CD4-positive, alpha-beta memory T cell (primary cell): ENCODE measurements at regions not wholly inside any gene's neighbourhood (a gene's known extent, or its start where the extent isn't known, plus 50 kb on each side); places are given as distances from the start of the nearest gene placed in this dataset.

Experiments used
- CTCF ChIA-PET: fragments of 350-600 bp; sonication (Branson Sonifier 250); formaldehyde crosslinking; loops from one replicate; lab custom pipeline; 2021; ENCODE audit warnings: inconsistent platforms; ENCODE audit not compliant: partially characterized antibody; lab: Charles Lee
- POLR2A ChIA-PET: fragments of 350-600 bp; sonication (Branson Sonifier 250); formaldehyde crosslinking; loops from one replicate; lab custom pipeline; 2021; ENCODE audit not compliant: partially characterized antibody; lab: Charles Lee
- DNase-seq, 5 donors: peaks; one replicate each; pipeline versions ENCODE4 v3.0.0 to v3.0.0-alpha.2; 2020 to 2022; ENCODE audit warnings: mixed read lengths in 1 of 5
- H3K27ac ChIP-seq: one replicate; pipeline ENCODE4 v1.7.0; 2013; ENCODE audit warnings: low read depth, low read length
- H3K27me3 ChIP-seq: 2 replicates; pipeline ENCODE4 v1.7.0; 2013; ENCODE audit warnings: mild to moderate bottlenecking, low read length, moderate library complexity; ENCODE audit not compliant: insufficient read depth
- H3K36me3 ChIP-seq: 2 replicates; pipeline ENCODE4 v1.7.0; 2013; ENCODE audit warnings: mild to moderate bottlenecking, low read length, moderate library complexity; ENCODE audit not compliant: insufficient read depth
- H3K4me1 ChIP-seq: 2 replicates; pipeline ENCODE4 v1.7.0; 2013; ENCODE audit warnings: mild to moderate bottlenecking, low read length, moderate library complexity; ENCODE audit not compliant: insufficient read depth
- H3K4me3 ChIP-seq, 2 donors: one replicate each; pipeline ENCODE4 v1.7.0; 2013; ENCODE audit warnings: low read length in 2 of 2, mild to moderate bottlenecking in 1 of 2
- H3K9me3 ChIP-seq, 2 donors: one replicate each; pipeline ENCODE4 v1.7.0; 2013; ENCODE audit warnings: low read length in 2 of 2, control low read depth in 1 of 2; ENCODE audit not compliant: control insufficient read depth in 1 of 2
- H3K27ac Mint-ChIP-seq, 7 donors: one replicate each; pipeline ENCODE4 v1.8.0; 2020 to 2021; ENCODE audit warnings: mixed read lengths in 7 of 7, mild to moderate bottlenecking in 6 of 7, inconsistent platforms in 3 of 7, moderate library complexity in 3 of 7
- H3K27me3 Mint-ChIP-seq, 2 donors: one replicate each; pipeline ENCODE4 v1.8.0; 2020 to 2021; ENCODE audit warnings: mixed read lengths in 2 of 2
- H3K36me3 Mint-ChIP-seq, 2 donors: one replicate each; pipeline ENCODE4 v1.8.0; 2020 to 2021; ENCODE audit warnings: mixed read lengths in 2 of 2, inconsistent platforms in 1 of 2, mild to moderate bottlenecking in 1 of 2
- H3K4me1 Mint-ChIP-seq, 4 donors: one replicate each; pipeline ENCODE4 v1.8.0; 2020 to 2021; ENCODE audit warnings: mixed read lengths in 4 of 4, mild to moderate bottlenecking in 1 of 4
- H3K4me3 Mint-ChIP-seq, 8 donors: one replicate each; pipeline ENCODE4 v1.8.0; 2020 to 2021; ENCODE audit warnings: mixed read lengths in 8 of 8, mild to moderate bottlenecking in 7 of 8, moderate library complexity in 6 of 8, inconsistent platforms in 3 of 8
- H3K9me3 Mint-ChIP-seq, 8 donors: one replicate each; pipeline ENCODE4 v1.8.0; 2020 to 2021; ENCODE audit warnings: mixed read lengths in 8 of 8, mild to moderate bottlenecking in 5 of 8, inconsistent platforms in 3 of 8, moderate library complexity in 1 of 8
- intact Hi-C: fragments of 100-400 bp; cut with micrococcal nuclease; formaldehyde crosslinking; loops from one replicate; pipeline ENCODE4 v1.15.1; 2023

DNA sequence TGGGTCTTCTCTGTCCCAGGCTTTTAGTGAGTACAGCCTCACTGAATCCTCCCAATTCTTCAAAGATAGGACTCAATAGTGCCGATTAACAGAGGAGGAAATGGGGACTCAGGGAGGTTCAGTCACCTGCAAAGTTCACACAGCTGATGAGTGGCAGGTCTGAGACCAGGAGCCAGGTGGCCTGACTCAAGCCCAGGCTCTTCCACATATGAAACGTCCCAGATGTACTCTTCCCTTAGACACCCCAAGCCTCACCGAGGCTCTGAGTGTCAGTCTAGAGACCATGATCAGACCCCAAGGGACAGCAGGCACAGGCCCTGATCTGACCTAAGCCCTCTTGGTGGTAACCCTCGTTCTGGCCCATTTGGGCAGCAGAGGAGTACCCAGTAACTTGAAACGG, 115.2 kb downstream of the INHBB start:
- no peak overlapping the region for H3K27ac Mint-ChIP-seq
- peaks cover 0 to 3% of the 10 kb centered on the region in 2 donors for H3K36me3 Mint-ChIP-seq
- peaks cover 0 to 3% of the 10 kb centered on the region in 2 donors for H3K27me3 Mint-ChIP-seq
- H3K9me3 Mint-ChIP-seq = peaks cover 8 to 35% (median 19%) of the 10 kb centered on the region in 8 donors
- Histone ChIP-seq H3K36me3 (no peaks in the 10 kb centered on the region), H3K27me3 (no peaks in the 10 kb centered on the region), H3K9me3 (no peaks in the 10 kb centered on the region), H3K4me3 (no peak overlapping the region), H3K4me1 (no peaks in the 10 kb centered on the region), H3K27ac (no peak overlapping the region)
- ChIA-PET POLR2A (no interaction called here), CTCF (no interaction called here)
- no peaks in the 10 kb centered on the region for H3K4me1 Mint-ChIP-seq
- no peak overlapping the region for H3K4me3 Mint-ChIP-seq
- no peak for DNase-seq
- intact Hi-C loops = no loop called here

DNA sequence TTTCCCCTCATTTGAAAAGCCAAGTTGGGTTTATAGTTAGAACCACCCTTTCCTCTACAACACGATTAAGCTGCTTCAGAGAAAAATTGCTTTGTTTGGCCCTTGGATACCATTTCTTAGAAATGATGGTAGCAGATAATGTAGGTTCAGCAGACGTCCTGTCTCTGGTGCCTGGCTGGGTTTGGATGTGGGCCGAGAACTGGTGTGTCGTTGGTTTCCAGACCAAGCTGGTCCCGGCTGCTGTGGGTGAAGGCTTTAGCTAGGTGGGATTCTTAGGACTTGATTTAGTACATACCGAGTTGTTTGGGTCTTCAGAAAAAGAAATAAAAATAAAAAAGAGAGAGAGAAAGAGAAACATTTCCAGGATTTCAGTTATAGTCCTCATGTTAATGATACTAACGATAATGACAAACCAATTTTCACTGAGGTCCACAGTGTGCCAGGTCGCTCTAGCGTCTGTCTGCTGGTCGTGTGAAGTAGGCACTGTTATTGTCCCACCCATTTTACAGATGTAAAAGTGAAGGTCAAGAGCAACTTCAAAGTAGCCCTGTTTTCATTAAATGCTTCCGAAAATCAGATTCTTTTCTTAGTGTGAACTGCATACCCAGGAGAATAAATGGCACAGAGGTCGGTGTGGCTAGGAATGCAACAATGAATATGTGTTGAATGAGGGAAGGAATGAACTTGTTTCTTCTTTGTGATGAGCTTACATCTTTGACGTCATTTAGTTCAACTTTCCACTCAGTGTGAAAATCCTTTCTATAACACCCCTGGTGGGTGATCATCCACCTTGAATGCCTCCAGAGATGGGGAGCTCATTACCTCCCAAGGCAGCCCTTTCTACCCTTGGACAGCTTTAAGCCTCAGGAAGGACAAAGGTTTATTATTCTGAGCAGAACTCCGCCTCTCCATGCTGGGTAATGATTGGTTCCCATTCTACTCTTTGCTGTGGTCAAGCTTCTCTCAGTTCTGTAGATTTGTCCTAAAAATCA, 115.9 kb downstream of the INHBB start:
- Mint-ChIP-seq H3K9me3 (peaks cover 8 to 31% (median 19%) of the 10 kb centered on the region in 8 donors), H3K27me3 (peaks cover 3% of the 10 kb centered on the region in 2 donors), H3K27ac (no peak overlapping the region), H3K36me3 (peaks cover 0 to 3% of the 10 kb centered on the region in 2 donors), H3K4me3 (no peak overlapping the region), H3K4me1 (no peaks in the 10 kb centered on the region)
- intact Hi-C loops = no loop called here
- no peaks in the 10 kb centered on the region for H3K36me3 ChIP-seq
- ChIA-PET POLR2A (no interaction called here), CTCF (no interaction called here)
- no peaks in the 10 kb centered on the region for H3K27me3 ChIP-seq
- H3K9me3 ChIP-seq = no peaks in the 10 kb centered on the region
- H3K4me1 ChIP-seq = no peaks in the 10 kb centered on the region
- no peak overlapping the region for H3K27ac ChIP-seq
- DNase-seq = no peak
- H3K4me3 ChIP-seq = no peak overlapping the region

DNA sequence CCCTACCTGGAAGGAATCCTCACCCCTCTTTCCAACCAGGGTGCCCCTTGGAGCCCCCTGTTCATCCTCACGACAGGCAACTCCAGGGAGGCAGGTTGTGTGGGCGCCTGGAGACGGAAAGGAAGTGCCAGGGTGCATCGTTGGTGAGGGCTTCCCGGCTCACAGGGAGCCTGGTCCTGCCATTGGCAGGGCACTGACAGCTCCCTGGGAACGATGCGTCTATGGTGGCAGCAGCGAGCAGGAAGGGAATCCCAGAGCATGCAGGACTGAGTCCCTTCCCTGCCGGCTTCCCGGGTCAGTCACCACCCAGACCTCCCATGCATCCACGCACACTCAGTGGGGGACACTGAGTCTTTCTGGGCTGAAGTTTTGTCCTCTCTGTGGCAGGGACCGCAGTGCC, 117.6 kb downstream of the INHBB start:
- H3K9me3 Mint-ChIP-seq = peaks cover 4 to 15% (median 6%) of the 10 kb centered on the region in 8 donors
- Histone ChIP-seq H3K4me3 (no peak overlapping the region), H3K27me3 (no peaks in the 10 kb centered on the region), H3K36me3 (no peaks in the 10 kb centered on the region), H3K4me1 (no peaks in the 10 kb centered on the region), H3K27ac (no peak overlapping the region), H3K9me3 (no peaks in the 10 kb centered on the region)
- H3K4me1 Mint-ChIP-seq = no peaks in the 10 kb centered on the region
- intact Hi-C loops = no loop called here
- no peak overlapping the region for H3K4me3 Mint-ChIP-seq
- no peak for DNase-seq
- CTCF ChIA-PET = no interaction called here
- peaks cover 3% of the 10 kb centered on the region in 2 donors for H3K27me3 Mint-ChIP-seq
- POLR2A ChIA-PET = no interaction called here
- no peak overlapping the region for H3K27ac Mint-ChIP-seq
- no peaks in the 10 kb centered on the region for H3K36me3 Mint-ChIP-seq

DNA sequence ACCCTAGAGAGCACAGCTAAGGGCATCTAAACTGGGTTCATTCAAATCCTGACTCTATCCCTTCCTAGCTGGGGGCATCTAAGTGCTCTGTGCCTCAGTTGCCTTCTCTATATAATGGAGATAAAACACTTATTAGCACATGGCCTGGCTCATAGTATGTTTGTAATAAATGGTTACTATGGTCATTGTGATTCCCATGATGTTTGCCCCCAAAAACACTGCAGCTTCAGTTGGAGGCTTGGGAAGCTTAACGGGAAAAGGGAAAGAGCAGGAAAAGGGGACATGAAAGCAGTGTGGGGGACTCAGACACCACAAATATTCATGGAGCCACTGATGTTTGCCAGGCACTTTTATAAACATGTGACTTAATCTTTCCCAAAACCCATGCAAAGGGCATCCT, 118.1 kb downstream of the INHBB start:
- no peak overlapping the region for H3K27ac ChIP-seq
- no peaks in the 10 kb centered on the region for H3K36me3 Mint-ChIP-seq
- peaks cover 3 to 5% of the 10 kb centered on the region in 2 donors for H3K27me3 Mint-ChIP-seq
- no peaks in the 10 kb centered on the region for H3K4me1 ChIP-seq
- no peak overlapping the region for H3K4me3 ChIP-seq
- intact Hi-C loops = no loop called here
- H3K4me1 Mint-ChIP-seq = no peaks in the 10 kb centered on the region
- no peak for DNase-seq
- H3K27ac Mint-ChIP-seq = no peak overlapping the region
- CTCF ChIA-PET = no interaction called here
- H3K36me3 ChIP-seq = no peaks in the 10 kb centered on the region
- H3K4me3 Mint-ChIP-seq = no peak overlapping the region
- H3K27me3 ChIP-seq = no peaks in the 10 kb centered on the region
- no peaks in the 10 kb centered on the region for H3K9me3 ChIP-seq
- peaks cover 3 to 10% (median 3%) of the 10 kb centered on the region in 8 donors for H3K9me3 Mint-ChIP-seq
- POLR2A ChIA-PET = no interaction called here

DNA sequence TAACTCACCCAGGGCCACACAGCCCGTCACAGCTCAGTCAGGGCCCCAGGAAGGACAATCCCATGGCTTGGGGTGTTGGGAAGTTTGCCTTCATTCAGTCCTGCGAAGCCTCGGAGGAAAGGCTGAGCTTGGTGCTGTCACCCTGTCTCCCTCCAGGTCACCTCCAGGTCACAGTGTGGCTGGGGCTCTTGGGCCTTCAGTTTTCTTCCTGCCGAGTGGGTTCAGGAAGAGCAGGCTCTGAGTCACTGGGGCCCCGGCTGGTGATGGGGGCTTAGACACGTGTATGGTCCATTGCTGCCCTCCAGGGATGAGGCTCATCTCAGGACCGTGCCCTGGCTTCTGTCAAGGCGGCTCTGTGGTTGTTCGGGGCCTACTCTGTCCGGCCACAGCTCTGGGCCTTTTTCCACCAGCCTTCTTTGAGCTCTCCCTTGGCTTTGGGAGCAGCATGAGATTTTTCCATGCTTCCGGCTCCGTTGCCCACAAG, 118.6 kb downstream of the INHBB start:
- H3K4me1 Mint-ChIP-seq = no peaks in the 10 kb centered on the region
- POLR2A ChIA-PET = no interaction called here
- Histone ChIP-seq H3K9me3 (no peaks in the 10 kb centered on the region), H3K4me1 (no peaks in the 10 kb centered on the region), H3K36me3 (no peaks in the 10 kb centered on the region), H3K27me3 (no peaks in the 10 kb centered on the region), H3K4me3 (no peak overlapping the region), H3K27ac (no peak overlapping the region)
- H3K9me3 Mint-ChIP-seq = peaks cover 0 to 5% (median 0%) of the 10 kb centered on the region in 8 donors
- intact Hi-C loops = no loop called here
- H3K36me3 Mint-ChIP-seq = no peaks in the 10 kb centered on the region
- CTCF ChIA-PET = no interaction called here
- DNase-seq = no peak
- H3K27ac Mint-ChIP-seq = no peak overlapping the region
- H3K27me3 Mint-ChIP-seq = peaks cover 3 to 5% of the 10 kb centered on the region in 2 donors
- no peak overlapping the region for H3K4me3 Mint-ChIP-seq

DNA sequence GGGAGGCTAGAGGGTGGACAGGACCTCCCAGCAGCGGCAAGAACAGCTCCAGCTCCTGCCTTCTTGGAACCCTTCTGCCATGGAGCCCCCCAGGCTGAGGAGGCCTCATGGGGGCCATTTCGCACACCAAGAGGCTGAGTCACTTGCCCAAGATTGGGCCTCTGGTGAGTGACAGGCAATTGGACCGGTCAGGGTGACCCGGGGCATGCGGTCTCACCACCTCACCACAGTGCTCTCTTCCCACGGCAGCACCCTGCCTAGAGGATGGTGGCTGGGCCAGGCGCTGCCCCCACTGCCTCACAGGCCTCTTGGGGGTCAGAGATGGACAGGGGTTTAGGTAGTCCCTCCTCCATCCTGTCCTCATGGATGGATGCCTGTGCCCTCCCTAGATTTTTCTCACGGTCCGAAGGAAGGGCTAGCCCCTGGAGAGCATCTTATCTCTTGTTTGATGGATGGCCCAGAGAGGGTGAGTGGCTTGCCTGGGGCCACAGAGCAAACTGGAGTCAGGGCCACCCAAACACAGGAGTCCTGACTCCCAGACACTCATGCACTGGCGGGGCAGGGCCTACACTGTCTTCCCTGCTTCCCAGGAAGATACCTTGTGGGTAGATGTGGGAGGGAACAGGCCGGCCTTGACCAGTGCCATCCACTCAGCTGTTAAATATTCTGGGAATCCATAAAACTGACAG, 119.2 kb downstream of the INHBB start:
- ChIA-PET POLR2A (no interaction called here), CTCF (no interaction called here)
- H3K9me3 ChIP-seq = no peaks in the 10 kb centered on the region
- DNase-seq = no peak
- H3K27ac ChIP-seq = no peak overlapping the region
- H3K36me3 Mint-ChIP-seq = no peaks in the 10 kb centered on the region
- H3K9me3 Mint-ChIP-seq = peaks cover 0 to 2% (median 0%) of the 10 kb centered on the region in 8 donors
- no peaks in the 10 kb centered on the region for H3K27me3 ChIP-seq
- no peak overlapping the region for H3K27ac Mint-ChIP-seq
- no peaks in the 10 kb centered on the region for H3K4me1 Mint-ChIP-seq
- no peak overlapping the region for H3K4me3 ChIP-seq
- intact Hi-C loops = no loop called here
- H3K27me3 Mint-ChIP-seq = peaks cover 3 to 5% of the 10 kb centered on the region in 2 donors
- H3K36me3 ChIP-seq = no peaks in the 10 kb centered on the region
- H3K4me1 ChIP-seq = no peaks in the 10 kb centered on the region
- H3K4me3 Mint-ChIP-seq = no peak overlapping the region

DNA sequence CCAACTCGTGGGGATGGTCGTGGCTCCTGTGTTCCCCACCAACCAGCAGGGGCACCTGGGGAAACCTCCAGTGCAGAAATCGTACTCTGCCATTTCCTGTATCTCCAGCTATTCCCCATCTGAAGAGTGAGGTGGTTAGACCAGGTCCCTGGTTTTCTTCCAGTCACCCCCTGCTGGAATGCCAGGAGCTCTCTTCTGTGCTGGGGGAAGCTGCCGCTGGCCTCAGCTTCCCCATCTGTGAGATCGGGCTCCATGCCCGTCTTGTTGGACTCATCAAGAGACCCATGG, 119.7 kb downstream of the INHBB start:
- CTCF ChIA-PET = no interaction called here
- Mint-ChIP-seq H3K36me3 (no peaks in the 10 kb centered on the region), H3K27ac (no peak overlapping the region), H3K9me3 (peaks cover 0 to 2% (median 0%) of the 10 kb centered on the region in 8 donors), H3K4me1 (no peaks in the 10 kb centered on the region), H3K27me3 (peaks cover 3 to 5% of the 10 kb centered on the region in 2 donors), H3K4me3 (no peak overlapping the region)
- Histone ChIP-seq H3K4me1 (no peaks in the 10 kb centered on the region), H3K27ac (no peak overlapping the region), H3K27me3 (no peaks in the 10 kb centered on the region), H3K36me3 (no peaks in the 10 kb centered on the region), H3K4me3 (no peak overlapping the region), H3K9me3 (no peaks in the 10 kb centered on the region)
- no peak for DNase-seq
- intact Hi-C loops = no loop called here
- POLR2A ChIA-PET = no interaction called here
